ENCODE measurements at regions not wholly inside any gene's neighbourhood (a gene's known extent, or its start where the extent isn't known, plus 50 kb on each side); places are given as distances from the start of the nearest gene placed in this dataset.
"Not testable (repeated sequence)": the region's sequence is repeated elsewhere in the genome, so short reads cannot be mapped to it uniquely, and the experiment has no call there.

DNA sequence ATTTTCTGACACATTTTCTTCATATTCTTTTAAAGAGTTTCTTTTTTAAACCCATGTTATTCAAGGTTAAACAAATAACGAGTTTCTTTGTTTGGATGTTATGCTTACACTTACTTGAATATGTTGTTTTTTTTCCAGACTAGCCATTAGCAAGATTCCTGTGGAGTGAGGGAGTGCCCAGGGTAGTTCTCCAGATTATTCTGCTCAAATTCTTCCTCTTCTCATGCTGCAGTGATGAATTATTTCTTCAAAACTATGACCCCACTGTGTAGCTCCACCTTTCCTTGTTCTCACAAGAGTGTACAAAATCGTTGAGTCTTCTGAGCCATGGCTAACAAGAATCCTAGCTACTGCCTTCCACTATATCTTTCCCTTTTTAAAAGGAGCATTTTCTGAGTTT is 134.1 kb upstream of the ELOVL6 start:
- Histone ChIP-seq H3K23ac (ENCODE audit: insufficient read length, low read depth, low read length) (no peak overlapping the region), H3K4me1 (ENCODE audit: insufficient read depth, low read length) (no peaks in the 10 kb centered on the region), H4K5ac (ENCODE audit: insufficient read length, low read depth, low read length) (no peak overlapping the region), H3K27ac (ENCODE audit: insufficient read length, low read depth, low read length) (no peak overlapping the region), H3K9ac (ENCODE audit: extremely low read depth, insufficient read length, low read length) (no peak overlapping the region), H2BK15ac (ENCODE audit: low read depth, low read length) (no peak overlapping the region), H3K18ac (ENCODE audit: insufficient read length, low read depth, low read length) (no peak overlapping the region), H3K4me2 (ENCODE audit: insufficient read depth, insufficient read length, low read length) (no peak overlapping the region), H3K56ac (ENCODE audit: insufficient read length, low read depth, low read length) (no peak overlapping the region), H2BK120ac (ENCODE audit: low read depth, low read length, poor library complexity, severe bottlenecking) (no peak overlapping the region), H2AFZ (ENCODE audit: low read length) (no peak overlapping the region), H3T11ph (ENCODE audit: low read length) (no peak overlapping the region), H2BK5ac (ENCODE audit: insufficient read length, low read length) (no peak overlapping the region), H2BK12ac (ENCODE audit: insufficient read length, low read depth, low read length) (no peak overlapping the region), H3K27me3 (ENCODE audit: insufficient read depth, low read length) (no peaks in the 10 kb centered on the region), H2AK5ac (ENCODE audit: insufficient read length, low read length) (no peak overlapping the region), H3K23me2 (ENCODE audit: insufficient read length, low read depth, low read length, poor library complexity, severe bottlenecking) (no peaks in the 10 kb centered on the region), H3K79me1 (ENCODE audit: insufficient read depth, low read depth, low read length, poor library complexity, severe bottlenecking) (no peaks in the 10 kb centered on the region), H3K79me2 (ENCODE audit: insufficient read depth, low read length) (no peaks in the 10 kb centered on the region), H4K20me1 (ENCODE audit: control insufficient read depth, insufficient read depth, insufficient read length) (no peaks in the 10 kb centered on the region), H4K8ac (replicated peaks; ENCODE audit: insufficient read length, low read depth, low read length) (no peak overlapping the region), H3K4ac (ENCODE audit: low read depth, low read length) (no peak overlapping the region), H2BK20ac (ENCODE audit: low read depth, low read length, poor library complexity, severe bottlenecking) (no peak overlapping the region), H3K9me3 (ENCODE audit: control insufficient read depth, low read depth, low read length) (no peaks in the 10 kb centered on the region), H3K14ac (ENCODE audit: insufficient read depth, low read length) (no peak overlapping the region), H4K91ac (ENCODE audit: insufficient read length, low read depth, low read length) (no peak overlapping the region)
- no peak for DNase-seq
- TF ChIP-seq, protein P1, sequence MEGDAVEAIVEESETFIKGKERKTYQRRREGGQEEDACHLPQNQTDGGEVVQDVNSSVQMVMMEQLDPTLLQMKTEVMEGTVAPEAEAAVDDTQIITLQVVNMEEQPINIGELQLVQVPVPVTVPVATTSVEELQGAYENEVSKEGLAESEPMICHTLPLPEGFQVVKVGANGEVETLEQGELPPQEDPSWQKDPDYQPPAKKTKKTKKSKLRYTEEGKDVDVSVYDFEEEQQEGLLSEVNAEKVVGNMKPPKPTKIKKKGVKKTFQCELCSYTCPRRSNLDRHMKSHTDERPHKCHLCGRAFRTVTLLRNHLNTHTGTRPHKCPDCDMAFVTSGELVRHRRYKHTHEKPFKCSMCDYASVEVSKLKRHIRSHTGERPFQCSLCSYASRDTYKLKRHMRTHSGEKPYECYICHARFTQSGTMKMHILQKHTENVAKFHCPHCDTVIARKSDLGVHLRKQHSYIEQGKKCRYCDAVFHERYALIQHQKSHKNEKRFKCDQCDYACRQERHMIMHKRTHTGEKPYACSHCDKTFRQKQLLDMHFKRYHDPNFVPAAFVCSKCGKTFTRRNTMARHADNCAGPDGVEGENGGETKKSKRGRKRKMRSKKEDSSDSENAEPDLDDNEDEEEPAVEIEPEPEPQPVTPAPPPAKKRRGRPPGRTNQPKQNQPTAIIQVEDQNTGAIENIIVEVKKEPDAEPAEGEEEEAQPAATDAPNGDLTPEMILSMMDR (conservative IDR thresholded peaks at IDR 0.05): no peak
- Mint-ChIP-seq H3K4me1 (no peaks in the 10 kb centered on the region), H3K27me3 (ENCODE audit: low read depth) (no peaks in the 10 kb centered on the region), H3K4me3 (no peak overlapping the region), H3K36me3 (ENCODE audit: insufficient read depth in 1 of 3, low read depth in 3 of 3) (peaks cover 2 to 19% (median 4%) of the 10 kb centered on the region in 3 experiments; a peak in 6 of 7 replicates), H3K9me3 (peaks cover 16 to 19% of the 10 kb centered on the region in 2 experiments), H3K27ac (no peak overlapping the region)
- no CpG with 5 or more reads among the region's 2 CpGs for WGBS (ENCODE audit: extremely low coverage, insufficient read length, low lambda C conversion rate)

DNA sequence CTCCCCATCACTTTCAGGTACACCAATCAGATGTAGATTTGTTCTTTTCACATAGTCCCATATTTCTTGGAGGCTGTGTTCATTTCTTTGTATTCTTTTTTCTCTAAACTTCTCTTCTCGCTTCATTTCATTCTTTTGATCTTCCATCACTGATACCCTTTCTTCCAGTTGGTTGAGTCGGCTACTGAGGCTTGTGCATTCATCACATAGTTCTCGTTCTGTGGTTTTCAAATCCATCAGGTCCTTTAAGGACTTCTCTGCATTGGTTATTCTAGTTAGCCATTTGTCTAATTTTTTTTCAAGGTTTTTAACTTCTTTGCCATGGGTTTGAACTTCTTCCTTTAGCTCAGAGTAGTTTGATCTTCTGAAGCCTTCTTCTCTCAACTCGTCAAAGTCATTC is 128.0 kb upstream of the ELOVL6 start:
- H3K4ac ChIP-seq (ENCODE audit: low read depth, low read length); H3K9me3 ChIP-seq (ENCODE audit: control insufficient read depth, low read depth, low read length); H3K23me2 ChIP-seq (ENCODE audit: insufficient read length, low read depth, low read length, poor library complexity, severe bottlenecking); H3K4me2 ChIP-seq (ENCODE audit: insufficient read depth, insufficient read length, low read length); H2AFZ ChIP-seq (ENCODE audit: low read length); H3K79me2 ChIP-seq (ENCODE audit: insufficient read depth, low read length); H2BK12ac ChIP-seq (ENCODE audit: insufficient read length, low read depth, low read length); H3K9ac ChIP-seq (ENCODE audit: extremely low read depth, insufficient read length, low read length); H3K27ac ChIP-seq (ENCODE audit: insufficient read length, low read depth, low read length); H3K4me1 ChIP-seq (ENCODE audit: insufficient read depth, low read length); H3K27me3 Mint-ChIP-seq (ENCODE audit: low read depth); DNase-seq; H3K56ac ChIP-seq (ENCODE audit: insufficient read length, low read depth, low read length); H3K4me1 Mint-ChIP-seq; H3K23ac ChIP-seq (ENCODE audit: insufficient read length, low read depth, low read length); H3K18ac ChIP-seq (ENCODE audit: insufficient read length, low read depth, low read length); H3K27me3 ChIP-seq (ENCODE audit: insufficient read depth, low read length); H2AK5ac ChIP-seq (ENCODE audit: insufficient read length, low read length); H3K4me3 Mint-ChIP-seq; H3K27ac Mint-ChIP-seq; H4K91ac ChIP-seq (ENCODE audit: insufficient read length, low read depth, low read length); H2BK120ac ChIP-seq (ENCODE audit: low read depth, low read length, poor library complexity, severe bottlenecking); H2BK5ac ChIP-seq (ENCODE audit: insufficient read length, low read length); H2BK20ac ChIP-seq (ENCODE audit: low read depth, low read length, poor library complexity, severe bottlenecking); H4K20me1 ChIP-seq (ENCODE audit: control insufficient read depth, insufficient read depth, insufficient read length); H4K5ac ChIP-seq (ENCODE audit: insufficient read length, low read depth, low read length); H3K79me1 ChIP-seq (ENCODE audit: insufficient read depth, low read depth, low read length, poor library complexity, severe bottlenecking); H3T11ph ChIP-seq (ENCODE audit: low read length); H2BK15ac ChIP-seq (ENCODE audit: low read depth, low read length); H3K14ac ChIP-seq (ENCODE audit: insufficient read depth, low read length); H4K8ac ChIP-seq (replicated peaks; ENCODE audit: insufficient read length, low read depth, low read length): not testable (repeated sequence)
- Mint-ChIP-seq H3K36me3 (ENCODE audit: insufficient read depth in 1 of 3, low read depth in 3 of 3) (peaks cover 2 to 20% (median 4%) of the 10 kb centered on the region in 3 experiments; a peak in 6 of 7 replicates), H3K9me3 (peaks cover 20 to 24% of the 10 kb centered on the region in 2 experiments)
- WGBS (ENCODE audit: extremely low coverage, insufficient read length, low lambda C conversion rate): no CpG with 5 or more reads among the region's 4 CpGs

Measured in H9 (cell line).